ENCODE measurements at regions not wholly inside any gene's neighbourhood (a gene's known extent, or its start where the extent isn't known, plus 50 kb on each side); places are given as distances from the start of the nearest gene placed in this dataset.

- intact Hi-C loops (cut with micrococcal nuclease) = no loop called here
- Histone ChIP-seq H3K79me2 (ENCODE audit: insufficient read depth, low read length) (no peaks in the 10 kb centered on the region), H3K9me3 (ENCODE audit: control insufficient read depth in 1 of 2, insufficient read depth in 1 of 2, low read depth in 1 of 2, low read length in 2 of 2) (no peaks in the 10 kb centered on the region), H3K9me2 (ENCODE audit: insufficient read depth) (no peaks in the 10 kb centered on the region), H3K27me3 (ENCODE audit: insufficient read depth, low read length) (no peaks in the 10 kb centered on the region), H3K9ac (ENCODE audit: low read length) (no peak overlapping the region), H3K36me3 (ENCODE audit: control insufficient read depth in 1 of 2, insufficient read depth in 2 of 2, low read length in 2 of 2) (no peaks in the 10 kb centered on the region), H3K4me3 (replicated peaks in 1 of 2; ENCODE audit: low read depth in 1 of 2, low read length in 2 of 2) (no peak overlapping the region), H2AFZ (ENCODE audit: low read depth, low read length, poor library complexity, severe bottlenecking) (no peak overlapping the region), H4K20me1 (ENCODE audit: insufficient read depth) (no peaks in the 10 kb centered on the region), H3K27ac (ENCODE audit: low read depth, low read length) (no peak overlapping the region; the same call in 1 of the 2 replicates), H3K4me1 (ENCODE audit: control insufficient read depth in 1 of 2, insufficient read depth in 2 of 2, low read length in 2 of 2) (peaks cover 14 to 37% of the 10 kb centered on the region in 2 experiments), H3K4me2 (ENCODE audit: low read length) (peak overlapping the region; percentile 58)
- CTCF ChIA-PET = no interaction called here
- ATAC-seq = peak; percentile 19
- TF ChIP-seq MAX (IDR thresholded peaks at IDR 0.05) (no peak), EGR1 (IDR thresholded peaks at IDR 0.05; ENCODE audit: low read depth) (no peak), SRF (IDR thresholded peaks at IDR 0.05; ENCODE audit: low read depth) (no peak), REST (IDR thresholded peaks at IDR 0.05; ENCODE audit: low read depth) (no peak), EZH2 (IDR thresholded peaks at IDR 0.05) (no peak), SIN3A (IDR thresholded peaks at IDR 0.05; ENCODE audit: low read depth) (no peak), ZFX (IDR thresholded peaks at IDR 0.05) (no peak)
- POLR2A ChIA-PET = no interaction called here
- BruUV-seq (replicated peaks) = no TSS peak
- RAD21 ChIA-PET (ENCODE audit: low non-redundant PET in 1 of 2, low total read pairs in 2 of 2, uncharacterized antibody in 2 of 2, unreplicated experiment in 2 of 2) = no interaction called here
- no peak for DNase-seq (ENCODE audit: low read depth, low spot score)
Measured at GRCh38 chr1:30658014-30658336, 65.4 kb downstream of the MATN1 start.

Data from HCT116 (cell line).